Activated naive CD8-positive, alpha-beta T cell treated with anti-CD3 and anti-CD28 coated beads, Interleukin-2, amount 50 U/mL, for 16 hours (primary cell): ENCODE measurements at regions not wholly inside any gene's neighbourhood (a gene's known extent, or its start where the extent isn't known, plus 50 kb on each side); places are given as distances from the start of the nearest gene placed in this dataset.

Experiments
- DNase-seq: peaks from one replicate; pipeline ENCODE4 v3.0.0-alpha.2; 2020; ENCODE audit warnings: low read depth, low spot score

DNA sequence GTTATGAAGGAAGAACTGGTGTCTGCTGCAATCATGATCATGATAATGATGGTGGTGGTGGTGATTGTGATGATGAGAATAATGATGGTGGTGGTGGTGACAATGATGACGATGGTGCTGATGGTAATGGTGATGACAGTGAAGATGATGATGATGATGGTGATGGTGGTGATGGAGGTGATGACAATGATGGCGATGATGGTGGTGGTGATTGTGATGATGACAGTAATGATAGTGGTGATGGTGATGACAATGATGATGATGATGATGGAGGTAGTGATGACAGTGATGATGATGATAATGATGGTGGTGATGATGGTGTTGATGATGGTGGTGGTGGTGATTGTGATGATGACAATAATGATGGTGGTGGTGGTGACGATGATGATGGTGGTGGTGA lies 52.8 kb upstream of the ANO1 start:
- DNase-seq: no peak

DNA sequence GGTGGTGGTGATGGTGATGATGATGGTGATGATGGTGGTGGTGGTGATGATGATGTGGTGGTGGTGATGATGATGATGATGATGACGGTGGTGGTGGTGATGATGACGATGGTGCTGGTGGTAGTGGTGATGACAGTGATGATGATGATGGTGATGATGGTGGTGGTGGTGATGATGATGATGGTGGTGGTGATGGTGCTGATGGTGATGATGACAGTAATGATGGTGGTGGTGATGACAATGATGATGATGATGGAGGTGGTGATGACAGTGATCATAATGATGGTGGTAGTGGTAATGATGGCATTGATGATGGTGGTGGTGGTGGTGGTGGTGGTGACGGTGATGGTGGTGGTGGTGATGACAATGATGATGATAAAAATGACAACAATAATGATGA lies 52.1 kb upstream of the ANO1 start:
- DNase-seq: no peak

DNA sequence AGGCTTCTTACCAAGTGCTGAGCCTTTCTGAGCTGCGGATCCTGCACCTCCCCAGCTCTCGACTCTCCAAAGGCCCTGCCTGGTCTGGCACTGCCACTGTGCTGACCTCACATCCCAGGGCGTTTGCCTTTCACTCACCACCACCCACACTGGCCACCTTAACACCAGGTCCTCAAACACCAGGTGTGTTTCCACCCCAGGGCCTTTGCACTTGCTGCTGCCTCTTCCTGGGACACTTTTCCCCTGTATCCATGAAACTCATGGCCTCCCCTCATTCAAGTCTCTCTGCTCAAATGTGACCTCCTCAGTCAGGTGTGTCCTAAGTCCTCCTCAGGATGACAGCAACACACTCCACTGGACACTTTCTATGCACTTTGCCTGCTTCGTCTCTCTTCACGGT lies 51.4 kb upstream of the ANO1 start:
- DNase-seq: no peak

GRCh38 chr11:70027451-70027850 lies 50.7 kb upstream of the ANO1 start:
- no peak for DNase-seq

DNA sequence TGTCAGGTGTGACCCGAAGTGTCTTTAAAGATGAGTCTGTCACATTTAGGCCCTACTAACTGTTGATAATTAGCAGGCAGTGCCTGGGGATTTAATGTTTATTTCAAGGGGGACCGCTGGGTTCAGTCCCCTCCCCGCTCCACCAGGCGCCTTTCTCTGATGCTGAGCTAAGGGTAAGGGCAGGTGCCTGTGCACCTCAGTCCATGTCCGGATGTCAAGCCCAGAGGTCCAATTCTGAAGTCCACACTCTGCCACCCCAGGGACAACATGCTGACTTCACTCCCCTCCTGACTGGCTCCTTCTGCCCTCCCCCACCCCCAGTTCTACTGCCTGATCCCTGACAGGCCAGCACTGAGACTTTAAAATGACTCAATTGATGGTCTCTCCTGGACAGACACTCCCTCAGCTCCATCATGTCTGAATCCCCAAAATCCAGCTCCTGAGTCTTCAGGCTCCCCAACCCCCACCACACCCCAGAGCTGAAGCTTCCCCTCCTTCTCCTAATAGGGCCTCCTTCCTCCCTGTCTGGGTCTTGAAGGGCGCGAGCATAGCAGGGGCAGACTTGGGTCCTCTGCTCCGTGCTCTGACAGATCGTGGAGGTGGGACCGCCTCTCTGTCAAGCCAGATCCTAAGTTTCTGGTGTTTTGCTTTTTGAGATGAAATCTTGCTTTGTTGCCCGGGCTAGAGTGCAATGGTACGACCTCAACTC lies 49.8 kb upstream of the ANO1 start:
- DNase-seq: no peak
